COLO668 (cell line): ENCODE measurements at regions not wholly inside any gene's neighbourhood (a gene's known extent, or its start where the extent isn't known, plus 50 kb on each side); places are given as distances from the start of the nearest gene placed in this dataset.

Source experiments
- DNase-seq: peaks from one replicate; lab custom pipeline; 2025; ENCODE audit not compliant: unreplicated experiment; lab: John Stamatoyannopoulos, UW

GRCh38 chr17:74070374-74070773, 133.1 kb upstream of the RPL38 start:
- DNase-seq, result no peak

DNA sequence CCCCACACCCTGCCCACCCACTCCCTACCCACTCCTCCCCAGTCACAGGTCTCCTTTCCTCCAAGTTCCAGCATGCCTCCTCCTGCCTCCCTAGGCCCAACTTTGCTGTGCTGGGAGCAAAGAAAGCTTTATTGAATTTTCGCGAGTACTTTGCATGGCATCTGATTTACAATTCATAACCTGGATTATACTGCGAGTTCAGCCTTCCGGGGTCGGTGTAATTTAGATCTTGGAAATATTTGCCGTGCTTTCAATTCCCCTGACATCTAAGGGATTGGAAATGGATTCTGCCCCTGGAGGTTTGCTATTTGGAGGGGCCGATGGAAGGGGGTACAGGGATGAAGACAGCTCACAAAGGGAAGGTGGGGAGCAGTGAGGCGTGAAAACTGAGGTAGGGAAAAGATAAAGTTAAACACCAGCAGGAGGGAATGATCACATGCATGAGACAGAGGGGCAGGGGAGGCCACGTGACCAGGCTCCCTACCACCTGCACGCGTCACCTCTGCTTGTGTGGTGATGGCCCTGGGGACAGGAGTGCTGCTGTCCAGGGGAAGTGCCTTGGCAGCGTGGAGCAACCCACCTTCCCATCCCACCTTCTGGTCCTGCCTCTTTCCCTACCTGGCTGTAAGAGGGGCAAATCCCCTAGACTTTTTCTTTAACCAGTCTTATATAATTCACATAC, 132.3 kb upstream of the RPL38 start:
- peak; percentile 39 for DNase-seq

- DNase-seq, result no peak
These were observed 131.1 kb upstream of the RPL38 start for GRCh38 chr17:74072340-74072739.

- DNase-seq, result no peak
These were observed 127.0 kb upstream of the RPL38 start for GRCh38 chr17:74076446-74076845.

- DNase-seq, result no peak
These were observed 126.2 kb upstream of the RPL38 start for GRCh38 chr17:74077231-74077630.

DNA sequence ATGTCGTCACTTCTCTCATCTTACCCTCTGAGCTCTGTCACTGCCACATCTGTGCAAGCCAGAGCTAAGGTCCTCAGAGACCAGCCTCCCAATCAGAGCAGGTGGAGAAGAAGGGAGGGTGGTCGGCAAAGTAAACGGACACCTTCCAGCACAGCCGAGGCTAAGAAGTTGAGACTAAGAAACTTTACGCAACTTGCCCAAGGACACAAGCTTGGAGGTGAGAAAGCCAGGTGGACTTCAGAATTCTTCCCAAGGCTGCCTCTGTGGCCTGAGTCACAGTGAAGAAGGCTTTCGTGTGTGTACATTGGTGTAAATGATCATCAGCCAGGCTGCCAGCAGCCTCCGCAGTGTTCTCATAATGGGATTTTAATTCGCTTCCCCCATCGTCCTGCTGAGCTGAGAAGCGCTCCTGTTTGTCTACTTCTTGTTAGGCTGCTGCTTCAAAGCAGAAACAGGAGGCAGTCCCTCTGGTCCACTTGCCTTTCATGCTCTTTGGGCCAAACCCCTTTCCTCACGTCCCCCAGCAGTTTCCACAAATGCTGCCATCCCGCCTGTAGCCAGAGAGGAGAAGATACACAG, 125.0 kb upstream of the RPL38 start:
- no peak for DNase-seq

- no peak for DNase-seq
These were observed 123.8 kb upstream of the RPL38 start for GRCh38 chr17:74079537-74080300.

- DNase-seq, result no peak
These were observed 122.6 kb upstream of the RPL38 start for GRCh38 chr17:74080656-74081582.

- no peak for DNase-seq
These were observed 120.6 kb upstream of the RPL38 start for GRCh38 chr17:74082886-74083285.

- no peak for DNase-seq
These were observed 120.2 kb upstream of the RPL38 start for GRCh38 chr17:74083321-74083720.

DNA sequence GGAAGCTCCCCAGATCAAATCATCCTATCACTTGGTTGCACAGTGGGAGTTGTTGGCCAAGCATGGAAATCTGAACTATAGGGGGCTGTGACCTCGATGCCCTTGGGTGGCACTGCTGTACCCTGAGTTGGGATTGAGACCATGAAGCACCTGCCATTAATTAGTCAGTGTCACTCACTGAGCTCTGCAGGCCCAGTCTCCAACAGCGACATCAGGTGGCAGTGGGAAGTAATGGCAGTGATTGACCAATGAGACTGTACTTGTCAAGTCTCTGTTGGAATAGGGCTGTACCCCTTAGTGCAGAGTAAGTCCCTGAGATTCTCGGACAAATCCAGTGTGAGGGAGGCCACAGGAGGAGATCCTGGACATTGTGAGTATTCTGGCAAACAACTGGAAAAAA, 118.0 kb upstream of the RPL38 start:
- DNase-seq, result peak; percentile 4

GRCh38 chr17:74087002-74087585, 116.4 kb upstream of the RPL38 start:
- no peak for DNase-seq

DNA sequence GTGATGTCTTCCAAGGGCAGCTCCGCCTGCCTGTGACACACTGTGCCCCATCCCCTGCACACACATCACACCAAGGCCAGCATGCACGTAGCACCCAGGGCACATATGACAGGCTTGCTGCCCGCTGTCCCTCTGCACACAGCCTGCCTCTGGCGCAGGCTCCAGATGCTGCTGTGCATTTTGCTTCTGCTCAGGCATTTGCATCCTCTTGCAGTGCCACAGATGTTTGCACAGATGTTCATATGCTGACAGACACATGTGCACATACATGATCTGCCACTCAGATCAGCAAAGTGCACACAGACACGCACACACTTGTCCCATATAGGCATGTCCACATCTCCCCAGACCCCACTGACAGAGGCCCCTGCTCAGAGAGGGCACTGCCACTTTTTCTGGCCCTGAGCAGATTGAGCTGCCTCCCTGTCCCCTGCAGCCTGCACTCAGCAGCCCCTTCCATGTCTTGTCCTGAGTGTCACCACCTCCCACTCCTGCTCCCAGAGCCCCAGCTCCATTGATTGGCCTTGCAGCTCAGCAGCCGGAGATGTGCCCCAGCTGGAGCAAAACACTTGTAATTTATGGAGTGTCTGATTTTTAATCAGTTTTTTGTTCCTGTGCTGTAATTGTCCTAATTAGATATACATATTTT, 115.1 kb upstream of the RPL38 start:
- no peak for DNase-seq

DNA sequence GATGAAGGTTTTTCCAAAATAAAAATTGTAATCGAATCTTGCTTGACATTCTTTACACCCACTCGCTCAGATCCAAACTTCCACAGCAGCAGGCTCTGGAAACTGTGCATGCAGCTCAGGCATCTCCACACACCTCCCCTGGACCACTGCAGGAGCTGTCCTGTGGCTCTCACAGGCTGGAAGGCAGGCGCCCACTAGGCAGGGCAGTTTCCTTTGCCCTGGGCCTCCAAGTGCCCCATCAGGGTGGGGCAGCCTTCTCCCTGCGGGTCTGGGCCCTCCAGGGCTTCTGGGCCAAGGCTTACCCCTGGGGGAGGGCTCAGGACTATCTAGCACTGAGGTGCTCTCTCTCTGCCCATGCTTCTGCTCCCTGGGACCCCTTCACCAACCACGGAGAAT, 114.5 kb upstream of the RPL38 start:
- no peak for DNase-seq

GRCh38 chr17:74089380-74089779, 114.1 kb upstream of the RPL38 start:
- DNase-seq, result no peak

DNA sequence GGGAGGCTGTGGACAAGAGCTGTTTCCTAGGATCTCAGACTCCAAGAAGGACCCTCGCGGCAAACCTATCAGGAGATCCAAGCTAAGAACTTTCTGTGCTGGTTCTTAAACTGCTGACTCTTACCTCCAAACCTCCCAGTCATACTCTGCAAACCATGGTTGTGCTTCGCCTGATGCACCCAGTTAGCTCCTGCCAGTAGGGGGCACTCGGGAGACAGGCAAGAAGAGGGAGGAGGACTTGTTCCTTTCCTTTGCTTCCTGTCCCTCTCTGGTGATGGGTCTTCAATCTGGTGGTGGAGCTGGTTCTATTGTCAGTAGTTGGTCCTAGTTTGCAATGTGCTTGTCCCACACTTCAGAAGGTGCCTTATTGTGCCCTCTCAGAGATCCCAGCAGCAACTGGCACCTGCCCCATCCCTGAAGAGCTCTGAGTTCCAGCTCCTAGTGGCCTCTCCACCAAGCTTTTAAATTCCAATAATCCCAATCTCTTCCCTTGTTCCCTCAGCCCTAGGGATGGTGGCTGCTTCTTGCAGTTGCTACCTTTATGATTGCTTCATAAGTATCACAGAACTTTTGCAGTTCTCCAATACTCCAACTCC, 113.5 kb upstream of the RPL38 start:
- DNase-seq, result peak; percentile 80

DNA sequence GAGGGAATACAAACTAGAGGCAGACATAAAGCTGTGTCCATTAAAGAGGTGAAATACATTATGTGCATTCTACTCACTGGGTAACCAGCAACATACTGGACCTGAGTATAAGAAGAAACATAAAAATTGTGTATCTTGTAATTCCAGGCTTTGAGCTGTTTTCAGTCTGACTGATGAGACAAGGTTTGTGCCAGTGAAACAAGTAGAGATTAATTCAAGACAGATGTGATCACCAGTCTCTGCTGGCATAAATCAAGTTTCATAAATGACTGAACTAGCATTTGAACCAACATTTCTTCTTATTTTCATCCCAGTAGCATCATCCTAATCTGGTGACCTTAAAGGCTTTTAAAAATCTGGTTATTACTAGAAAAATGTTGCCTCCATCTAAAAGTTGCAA, 108.8 kb upstream of the RPL38 start:
- DNase-seq, result no peak

GRCh38 chr17:74096456-74096855, 107.0 kb upstream of the RPL38 start:
- DNase-seq, result no peak

DNA sequence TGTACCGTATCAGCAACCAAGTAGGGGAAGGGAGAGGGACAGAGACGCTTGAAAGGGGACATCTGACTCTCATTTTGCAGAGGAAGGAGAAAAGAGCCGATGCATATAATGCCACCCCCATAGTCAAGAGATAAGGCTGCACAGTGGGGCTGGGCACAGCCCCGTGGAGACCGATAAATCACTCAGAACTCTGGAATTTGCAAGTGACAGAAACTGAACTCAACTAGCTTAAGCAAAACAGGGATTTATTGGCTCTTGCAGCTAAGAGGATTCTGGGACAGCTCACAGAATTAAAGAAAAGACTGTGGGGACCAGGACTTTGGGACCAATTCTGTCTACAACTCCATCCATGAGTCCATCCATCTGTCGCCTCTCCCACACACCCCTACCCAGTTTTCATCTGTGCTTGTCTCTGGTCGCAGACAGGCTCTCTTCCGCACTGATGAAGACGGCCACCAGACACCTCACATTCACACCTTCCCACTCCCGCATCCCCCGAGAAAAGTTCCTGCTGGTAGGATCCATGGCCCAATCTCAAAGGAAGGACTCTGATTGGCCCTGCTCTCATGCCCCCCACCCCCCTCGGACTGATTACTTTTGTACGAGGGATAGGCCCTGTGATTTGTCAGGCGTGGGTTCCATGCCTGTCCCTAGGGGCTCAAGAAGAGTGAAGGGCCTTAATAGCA, 105.9 kb upstream of the RPL38 start:
- no peak for DNase-seq
